ENCODE measurements at regions not wholly inside any gene's neighbourhood (a gene's known extent, or its start where the extent isn't known, plus 50 kb on each side); places are given as distances from the start of the nearest gene placed in this dataset.

DNA sequence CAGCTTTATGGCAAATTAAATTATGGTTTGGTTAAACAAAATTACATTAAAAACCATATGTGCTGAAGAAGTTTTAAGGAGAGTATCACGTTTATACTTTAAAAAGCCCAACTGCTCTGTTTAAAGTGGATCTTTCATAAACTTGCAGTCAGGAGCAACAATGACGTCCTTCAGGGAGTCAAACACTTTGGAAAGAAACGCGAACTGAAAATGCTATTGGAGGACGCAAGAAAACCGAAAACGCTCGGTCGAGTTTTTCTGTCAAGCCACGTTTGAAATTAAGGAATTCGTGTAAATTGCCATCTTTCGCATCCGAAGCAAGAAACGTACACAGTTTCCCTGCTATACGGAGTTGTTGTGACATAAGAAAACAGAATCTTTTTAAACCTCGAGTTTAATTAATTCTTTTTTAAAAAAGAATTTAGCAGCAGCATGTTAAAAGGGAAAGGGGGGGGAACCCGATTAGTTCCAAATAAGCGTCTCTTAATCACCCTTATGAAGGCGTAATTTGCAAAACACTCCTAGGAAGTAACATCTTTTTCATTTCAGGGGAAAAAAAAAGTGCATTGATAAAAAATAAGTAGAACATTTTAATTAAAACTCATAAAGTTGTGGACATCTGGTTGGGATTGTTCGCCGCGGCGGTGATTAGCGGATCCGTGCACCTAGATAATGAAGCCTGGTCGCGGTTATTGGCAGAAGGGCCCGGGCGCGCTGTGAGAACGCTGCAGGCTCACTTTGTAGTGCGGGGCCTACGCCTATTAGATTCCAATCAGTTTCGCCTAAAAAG is 295.4 kb downstream of the TFAP2C start:
- DNase-seq (ENCODE audit: low read depth in 2 of 2), result no peak

DNA sequence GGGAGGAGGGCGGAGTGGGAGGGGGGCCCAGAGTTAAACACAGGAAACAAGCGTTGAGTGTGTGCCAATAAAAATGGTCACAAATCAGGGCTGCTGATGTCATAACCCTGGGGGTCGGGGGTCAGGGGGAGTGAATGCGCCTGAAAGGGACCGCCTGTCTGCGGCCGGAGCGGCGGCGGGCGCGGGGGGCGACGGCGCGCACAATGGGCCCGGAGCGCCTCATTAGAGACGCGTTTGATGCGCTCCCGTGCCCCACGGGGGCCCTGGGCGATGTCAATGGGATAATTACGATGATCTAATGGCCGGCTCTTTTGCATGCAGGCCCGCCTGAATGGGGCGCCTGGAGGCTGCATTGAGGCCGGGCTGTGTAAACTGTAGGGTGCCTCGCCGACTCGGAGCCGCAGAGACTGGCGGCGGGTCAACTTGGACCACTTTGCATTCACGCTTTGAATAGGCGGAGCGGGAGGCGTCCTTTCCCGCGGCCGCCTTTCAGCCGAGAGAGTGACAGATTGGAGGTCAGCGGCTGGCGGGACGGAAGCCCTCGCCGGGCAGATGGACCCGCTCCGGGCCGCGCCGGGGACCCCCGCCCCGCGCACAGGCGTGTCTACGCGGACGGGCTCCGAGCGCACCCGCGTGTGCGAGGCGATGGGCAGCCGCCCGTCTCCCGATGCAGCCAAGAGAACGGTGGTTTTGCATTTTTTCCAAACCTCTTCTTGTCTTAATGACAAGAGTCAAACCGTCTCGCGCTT is 296.1 kb downstream of the TFAP2C start:
- DNase-seq (ENCODE audit: low read depth in 2 of 2), result no peak

DNA sequence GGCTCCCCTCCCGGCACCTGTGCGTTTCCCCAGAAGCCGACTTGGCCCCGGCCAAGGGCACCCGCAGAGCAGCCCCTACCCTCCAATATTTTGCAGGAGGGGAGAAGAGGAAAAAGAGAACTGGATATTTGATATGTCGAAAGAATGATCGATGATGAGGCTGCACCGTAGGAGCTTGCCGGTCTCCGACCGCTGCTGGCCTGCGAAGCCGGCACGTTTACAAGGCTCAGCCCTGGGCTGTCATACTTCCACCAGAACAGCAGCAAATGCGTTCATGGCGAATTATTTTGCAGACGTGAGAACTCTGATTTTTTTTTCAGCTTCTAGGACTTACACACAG is 296.7 kb downstream of the TFAP2C start:
- DNase-seq (ENCODE audit: low read depth in 2 of 2), result no peak

DNA sequence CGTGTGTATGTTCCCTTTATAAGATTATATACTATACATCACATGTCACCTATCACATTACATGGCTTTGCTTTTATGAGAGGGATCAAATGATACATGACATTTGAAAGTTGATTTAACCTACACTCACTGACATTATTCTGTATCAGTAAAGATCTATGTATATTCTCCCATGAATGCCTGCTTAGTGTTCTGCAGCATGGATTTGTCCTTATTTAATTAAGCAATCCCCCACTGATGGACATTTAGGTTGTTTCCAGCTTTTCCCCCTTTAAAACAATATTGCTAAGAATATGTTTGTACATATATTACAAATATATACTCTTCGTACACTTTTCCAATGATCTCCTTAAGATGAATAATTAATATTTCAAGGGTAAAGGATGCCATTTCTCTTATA is 297.4 kb downstream of the TFAP2C start:
- no peak for DNase-seq (ENCODE audit: low read depth in 2 of 2)

DNA sequence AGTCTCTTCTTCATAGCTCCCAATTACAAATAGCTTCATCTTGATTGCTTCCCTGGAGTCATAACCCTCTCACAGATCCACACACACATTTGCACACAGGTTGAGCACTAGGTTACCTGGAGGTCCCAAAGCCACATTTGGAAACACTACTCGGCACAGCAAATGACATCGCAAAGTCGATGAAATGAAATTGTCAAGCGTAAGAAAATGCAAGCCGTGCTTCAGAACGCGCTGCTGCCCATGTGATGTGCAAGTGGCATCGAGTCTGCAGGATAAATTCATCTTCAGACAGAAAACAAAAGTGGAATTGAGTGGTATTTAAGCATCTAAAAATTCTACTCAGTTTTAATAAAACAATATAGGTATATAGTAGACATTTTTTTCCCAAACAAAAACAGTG is 298.0 kb downstream of the TFAP2C start:
- no peak for DNase-seq (ENCODE audit: low read depth in 2 of 2)

DNA sequence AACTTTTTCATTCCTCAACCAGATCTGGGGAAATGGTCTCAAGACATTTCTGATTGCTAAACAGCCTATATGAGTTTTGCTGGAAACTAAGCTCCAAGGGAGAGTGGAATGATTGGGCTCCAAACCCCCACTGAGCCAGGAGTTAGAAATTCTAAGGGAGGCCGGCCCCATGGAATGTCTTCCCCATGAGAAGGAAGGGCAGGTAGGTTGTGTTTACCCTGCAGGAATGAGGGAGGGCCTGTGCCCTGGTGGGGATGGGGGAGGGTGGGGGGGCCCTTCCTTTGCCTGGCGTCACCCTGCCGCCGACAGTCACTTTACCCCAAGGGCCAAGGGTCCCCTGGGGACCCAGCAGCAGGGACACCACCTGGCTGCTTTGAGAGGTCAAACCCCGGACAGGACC is 298.9 kb downstream of the TFAP2C start:
- no peak for DNase-seq (ENCODE audit: low read depth in 2 of 2)

DNA sequence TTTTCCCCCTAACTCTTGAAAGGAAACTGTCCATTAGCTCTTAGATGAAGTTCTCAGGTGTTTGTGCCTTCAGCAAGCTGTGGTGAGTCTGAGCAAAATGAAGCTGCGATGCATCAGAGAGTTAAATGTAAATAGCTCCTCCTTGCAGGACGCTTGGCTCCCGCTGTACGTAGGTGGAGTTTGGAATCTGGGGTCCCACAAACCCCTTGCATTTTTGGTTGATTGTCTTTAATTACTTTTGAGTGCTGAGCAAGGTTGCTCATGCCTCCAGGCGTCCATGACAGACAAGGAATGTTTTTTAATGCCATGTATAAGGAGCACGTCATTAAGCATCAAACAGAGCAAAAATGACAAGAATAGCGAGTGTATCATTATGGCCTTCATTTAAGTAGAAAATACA is 300.5 kb downstream of the TFAP2C start:
- no peak for DNase-seq (ENCODE audit: low read depth in 2 of 2)

DNA sequence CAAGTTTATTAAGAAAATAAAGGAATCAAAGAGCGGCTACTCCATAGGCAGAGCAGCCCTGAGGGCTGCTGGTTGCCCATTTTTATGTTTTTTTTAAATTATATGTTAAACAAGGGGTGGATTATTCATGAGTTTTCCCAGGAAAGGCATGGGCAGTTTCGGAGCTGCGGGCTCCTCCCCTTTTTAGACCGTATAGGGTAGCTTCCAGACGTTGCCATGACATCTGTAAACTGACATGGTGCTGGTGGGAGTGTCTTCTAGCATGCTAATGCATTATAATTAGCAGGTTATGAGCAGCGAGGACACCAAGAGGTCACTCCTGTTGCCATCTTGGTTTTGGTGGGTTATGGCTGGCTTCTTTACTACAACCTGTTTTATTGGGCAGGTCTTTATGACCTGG is 301.8 kb downstream of the TFAP2C start:
- DNase-seq (ENCODE audit: low read depth in 2 of 2), result no peak

DNA sequence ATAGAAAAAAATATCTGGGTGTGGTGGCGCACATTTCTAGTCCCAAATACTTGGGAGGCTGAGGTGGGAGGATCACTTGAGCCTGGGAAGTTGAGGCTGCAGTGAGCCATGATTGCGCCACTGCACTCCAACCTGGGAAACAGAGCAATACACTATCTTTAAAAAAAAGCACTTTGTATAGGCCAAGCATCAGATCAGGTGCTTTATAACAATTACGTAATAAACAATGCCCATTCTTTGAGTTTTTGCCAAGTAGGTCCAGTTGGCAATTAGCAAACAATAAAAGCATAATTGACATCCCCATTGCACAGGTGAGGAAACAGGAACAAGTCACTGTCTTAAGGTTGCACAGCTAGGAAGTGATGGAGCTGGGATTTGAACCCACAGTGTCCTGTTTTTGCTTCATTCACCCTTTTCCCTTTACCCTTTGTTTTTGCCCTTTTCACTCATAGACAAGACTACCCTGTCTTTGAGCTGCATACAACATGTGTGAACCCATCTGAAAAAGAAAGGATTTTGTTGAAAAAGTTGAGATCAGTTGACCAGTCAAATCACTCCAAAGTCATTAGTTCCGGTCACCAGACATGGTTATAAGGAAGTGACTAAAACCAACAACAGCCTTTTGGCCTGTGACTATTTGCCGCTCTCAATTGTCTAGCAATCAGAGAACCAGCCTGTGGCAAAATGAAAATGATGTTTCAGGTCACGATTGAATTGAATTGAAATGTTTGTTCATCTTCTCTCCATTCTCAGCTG is 303.6 kb downstream of the TFAP2C start:
- no peak for DNase-seq (ENCODE audit: low read depth in 2 of 2)

DNA sequence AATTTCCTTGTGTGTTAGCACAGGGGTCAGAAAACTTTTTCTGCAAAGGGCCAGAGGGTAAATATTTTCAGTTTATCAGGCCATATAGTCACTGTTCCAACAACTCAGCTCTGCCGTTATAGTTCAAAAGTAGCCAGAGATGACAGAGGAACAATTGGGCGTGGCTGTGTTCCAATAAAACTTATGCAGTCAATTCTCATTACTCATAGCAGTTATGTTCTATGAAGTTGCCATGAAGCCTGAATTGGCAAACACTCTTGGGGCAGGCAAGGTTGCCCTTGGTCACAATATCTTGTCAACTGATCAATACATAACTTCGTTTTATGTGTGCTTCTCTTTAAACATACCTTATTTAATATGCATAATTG is 304.2 kb downstream of the TFAP2C start:
- no peak for DNase-seq (ENCODE audit: low read depth in 2 of 2)

DNA sequence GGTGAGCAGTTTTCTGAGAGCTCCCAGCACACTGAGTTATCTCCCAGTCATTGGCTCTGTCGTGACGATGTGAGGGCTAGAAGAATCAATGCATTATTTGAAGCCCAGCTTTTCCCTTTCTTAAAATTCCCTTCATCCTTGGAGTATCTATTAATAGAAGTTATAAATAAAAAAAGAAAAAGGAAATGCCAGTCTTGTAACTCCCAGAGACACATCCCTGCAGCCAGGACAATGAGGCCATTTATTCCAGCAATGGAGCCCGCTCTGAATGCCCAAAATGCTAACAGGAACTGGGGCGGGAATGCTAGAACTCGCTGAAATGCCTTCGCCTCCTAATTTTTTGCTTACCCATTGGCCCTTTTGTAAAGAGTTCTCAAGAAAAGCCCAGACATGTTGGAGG is 305.8 kb downstream of the TFAP2C start:
- no peak for DNase-seq (ENCODE audit: low read depth in 2 of 2)

DNA sequence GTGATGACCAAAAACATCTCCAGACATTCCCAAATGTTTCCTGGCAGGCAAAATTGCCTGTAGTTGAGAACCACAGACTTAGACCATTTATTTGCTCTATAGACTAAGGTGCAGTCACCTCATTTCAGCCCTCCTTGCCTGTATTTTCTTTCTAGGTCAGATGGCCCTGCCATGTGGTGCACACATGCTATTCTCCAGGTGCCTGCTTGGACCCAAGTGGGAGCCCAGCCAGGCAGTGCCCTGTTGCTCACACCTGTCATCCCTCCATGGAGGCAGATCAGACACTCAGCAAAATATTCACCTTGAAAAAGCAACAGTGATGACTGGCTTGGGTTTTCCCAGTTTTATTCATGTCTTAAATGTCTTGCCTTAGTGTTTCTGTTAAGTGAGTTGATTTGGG is 311.4 kb downstream of the TFAP2C start:
- no peak for DNase-seq (ENCODE audit: low read depth in 2 of 2)

DNA sequence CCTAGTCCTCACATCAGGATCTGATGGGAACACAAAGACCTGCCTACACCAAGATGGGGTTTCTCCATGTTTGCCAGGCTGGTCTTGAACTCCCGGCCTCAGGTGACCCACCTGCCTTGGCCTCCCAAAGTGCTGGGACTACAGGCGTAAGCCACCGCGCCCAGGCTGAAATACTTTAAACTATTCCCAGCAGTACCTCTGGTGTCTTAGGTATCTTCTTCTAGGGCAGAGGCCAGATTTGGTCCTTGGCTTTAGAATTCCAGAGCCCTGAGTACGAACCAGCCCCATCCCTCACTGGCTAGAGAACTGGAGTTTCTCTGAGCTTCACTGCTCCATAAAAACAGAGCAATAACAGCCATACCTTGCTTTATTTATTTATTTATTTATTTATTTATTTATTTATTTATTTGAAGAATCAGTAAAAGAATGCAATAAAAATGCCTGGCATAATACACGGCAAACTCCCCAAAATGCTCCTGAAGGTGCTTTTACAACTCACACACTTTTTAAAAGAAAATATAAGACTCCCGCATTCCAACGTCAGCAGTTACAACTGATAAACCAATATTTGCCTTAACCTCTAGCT is 312.1 kb downstream of the TFAP2C start:
- no peak for DNase-seq (ENCODE audit: low read depth in 2 of 2)

DNA sequence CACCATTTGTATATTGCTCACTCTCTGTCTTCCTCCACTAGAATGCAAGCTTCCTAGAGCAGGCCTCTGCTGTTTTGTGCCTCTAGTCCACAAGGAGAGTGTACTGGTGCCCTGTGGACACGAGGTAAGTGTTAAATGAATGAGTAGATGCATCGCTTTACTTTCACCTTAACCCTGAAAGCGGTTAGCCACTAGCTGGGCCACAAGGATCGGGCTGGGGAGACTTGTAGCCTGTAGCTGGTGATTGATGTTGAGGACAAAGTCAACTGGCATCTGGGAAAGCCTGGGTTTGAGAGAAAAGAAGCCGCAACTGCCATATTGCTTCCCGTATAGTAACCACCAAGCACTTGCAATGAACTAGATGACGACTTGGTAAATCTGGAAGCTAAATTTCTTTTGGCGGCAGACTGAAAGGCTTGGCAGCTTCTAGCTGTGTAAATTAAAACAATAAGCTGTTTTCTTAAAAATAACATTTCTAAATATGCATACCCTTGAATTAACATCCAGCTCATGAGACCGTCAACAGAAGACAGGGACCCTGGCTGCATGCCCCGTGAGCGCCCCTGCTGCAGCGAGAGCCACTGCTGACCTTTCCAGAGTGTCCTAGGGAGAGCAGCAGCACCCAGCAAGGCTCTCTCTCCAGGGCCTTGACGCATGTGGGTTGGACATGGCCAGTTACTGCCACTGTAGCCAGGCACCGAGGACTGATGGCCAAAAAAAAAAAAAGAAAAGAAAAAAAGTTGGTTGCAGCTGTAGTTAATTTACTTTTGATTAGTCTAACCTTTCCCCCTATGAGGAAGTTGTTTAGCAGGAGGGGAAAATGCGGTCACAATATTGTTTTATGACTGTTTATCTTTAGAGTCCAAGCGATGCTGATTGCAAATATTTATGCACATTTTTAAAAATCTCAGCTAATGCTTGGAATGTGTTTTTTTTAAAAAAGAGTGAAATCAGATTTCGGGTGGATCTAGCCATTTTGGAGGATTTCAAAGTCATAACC is 315.1 kb downstream of the TFAP2C start:
- DNase-seq (ENCODE audit: low read depth in 2 of 2), result no peak

DNA sequence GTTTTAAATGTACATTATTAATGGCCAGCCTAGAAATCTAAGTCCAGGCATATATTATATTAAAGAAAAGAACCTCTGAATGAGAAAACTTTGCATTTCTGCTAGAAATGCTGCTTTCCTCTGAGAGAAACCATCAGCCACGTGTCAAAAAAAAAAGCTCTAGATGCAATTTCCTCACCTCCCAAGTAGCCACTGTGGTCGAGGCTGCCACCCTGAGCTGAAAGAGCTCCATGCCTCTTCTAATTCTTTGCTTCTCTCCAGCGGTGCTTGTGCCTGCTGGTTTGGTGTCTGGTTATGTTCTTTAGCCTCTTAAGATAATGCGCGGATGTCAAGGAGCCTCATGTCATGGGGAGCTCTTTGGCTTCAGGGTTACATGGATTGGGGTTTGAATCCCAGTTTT is 316.0 kb downstream of the TFAP2C start:
- DNase-seq (ENCODE audit: low read depth in 2 of 2), result no peak

DNA sequence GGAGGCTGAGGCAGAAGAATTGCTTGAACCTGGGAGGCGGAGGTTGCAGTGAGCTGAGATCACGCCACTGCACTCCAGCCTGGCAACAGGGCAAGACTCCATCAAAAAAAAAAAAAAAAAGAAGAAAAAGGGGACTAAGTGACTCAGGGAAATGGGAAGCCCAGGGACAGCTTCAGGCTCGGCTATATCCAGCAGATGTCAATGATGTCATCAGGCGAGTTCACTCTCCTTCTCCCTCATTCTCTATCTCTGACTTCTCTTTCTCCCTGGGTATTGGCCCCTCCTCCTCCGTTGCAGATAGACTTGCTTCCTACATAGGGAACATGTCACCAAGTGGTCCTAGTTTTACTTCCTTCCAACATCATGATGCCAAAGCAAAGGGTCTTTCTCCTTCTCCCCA is 316.8 kb downstream of the TFAP2C start:
- DNase-seq (ENCODE audit: low read depth in 2 of 2), result no peak

DNA sequence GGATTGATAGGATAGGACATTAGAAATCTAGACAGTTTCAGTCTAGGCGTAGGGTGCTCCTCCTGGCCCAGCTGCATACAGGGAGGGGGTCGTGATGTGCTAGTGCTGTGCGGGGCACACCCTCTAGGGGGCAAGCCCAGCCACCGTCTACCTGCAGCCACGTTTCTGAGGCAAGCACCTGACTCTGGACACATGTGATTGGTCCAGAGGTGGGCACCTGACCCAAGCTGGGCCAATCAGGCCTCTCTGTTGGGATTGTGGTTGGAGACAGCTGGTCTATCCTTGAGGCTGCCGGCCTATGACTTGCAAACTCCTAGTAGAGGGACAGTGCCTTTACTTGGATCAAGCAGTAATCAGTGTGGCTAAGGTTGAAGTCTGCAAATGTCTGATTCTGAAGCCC is 317.1 kb downstream of the BMP7 start:
- no peak for DNase-seq (ENCODE audit: low read depth in 2 of 2)

DNA sequence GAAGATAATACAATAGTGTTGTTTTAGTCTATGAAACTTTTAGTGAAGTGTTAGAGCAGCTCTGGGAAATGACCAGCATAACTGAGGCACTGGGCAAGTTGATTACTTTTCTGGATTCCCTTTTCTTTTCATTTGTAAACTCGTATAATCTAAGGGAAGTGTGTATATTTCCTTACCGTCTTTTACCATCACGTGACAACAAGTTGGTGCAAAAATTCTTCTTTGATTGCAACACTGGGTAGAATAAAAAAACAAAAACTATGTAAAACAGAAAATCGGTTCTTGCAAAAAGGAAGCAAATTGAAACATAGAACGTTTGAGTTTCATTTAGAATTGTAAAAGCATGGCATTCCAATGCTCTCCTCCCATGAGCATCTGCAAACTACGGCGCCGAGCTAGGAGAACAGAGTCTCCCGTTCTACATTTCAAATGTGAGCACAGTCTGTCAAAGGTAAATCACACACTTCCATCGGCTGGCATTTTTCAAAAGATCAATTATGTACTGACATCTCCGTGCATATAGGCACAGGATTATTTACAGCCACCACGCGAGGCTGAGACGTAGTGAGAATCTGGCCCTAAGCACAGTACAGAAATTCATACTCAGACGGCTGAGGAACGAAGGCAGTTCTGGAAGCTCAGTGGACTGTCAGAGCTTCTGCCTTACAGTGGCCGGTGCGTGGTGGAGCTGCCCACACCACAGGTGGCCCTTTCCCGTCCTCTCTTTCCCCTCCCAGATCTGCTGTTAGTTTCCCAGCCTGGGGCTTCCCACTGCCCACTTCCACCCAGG is 314.0 kb downstream of the BMP7 start:
- DNase-seq (ENCODE audit: low read depth in 2 of 2), result no peak

DNA sequence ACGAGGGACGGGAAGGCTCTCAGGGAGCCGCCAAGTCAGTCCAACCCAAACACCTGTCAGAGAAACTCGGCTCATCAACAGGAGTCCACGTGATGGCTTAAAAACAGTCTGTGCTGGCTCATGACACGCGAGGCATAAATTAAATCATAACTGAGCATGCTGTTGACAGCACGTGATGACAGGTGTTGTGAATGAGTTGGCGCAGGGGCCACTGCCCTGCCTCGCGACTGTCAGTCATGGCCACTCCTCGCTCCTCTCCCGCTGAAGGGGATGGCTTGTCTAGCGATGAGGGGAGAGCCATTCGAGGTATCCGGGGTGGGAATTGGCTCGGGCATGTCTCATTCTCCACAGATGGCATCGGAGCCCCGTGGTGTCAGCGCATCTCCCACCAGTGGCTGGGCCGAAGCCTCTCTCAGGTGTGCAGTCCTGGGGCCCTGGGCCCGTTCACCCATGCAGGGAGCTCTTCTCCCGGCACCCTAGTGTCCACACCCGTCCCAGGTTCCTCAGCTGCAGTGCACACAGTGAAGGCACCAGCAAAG is 313.3 kb downstream of the BMP7 start:
- no peak for DNase-seq (ENCODE audit: low read depth in 2 of 2)

DNA sequence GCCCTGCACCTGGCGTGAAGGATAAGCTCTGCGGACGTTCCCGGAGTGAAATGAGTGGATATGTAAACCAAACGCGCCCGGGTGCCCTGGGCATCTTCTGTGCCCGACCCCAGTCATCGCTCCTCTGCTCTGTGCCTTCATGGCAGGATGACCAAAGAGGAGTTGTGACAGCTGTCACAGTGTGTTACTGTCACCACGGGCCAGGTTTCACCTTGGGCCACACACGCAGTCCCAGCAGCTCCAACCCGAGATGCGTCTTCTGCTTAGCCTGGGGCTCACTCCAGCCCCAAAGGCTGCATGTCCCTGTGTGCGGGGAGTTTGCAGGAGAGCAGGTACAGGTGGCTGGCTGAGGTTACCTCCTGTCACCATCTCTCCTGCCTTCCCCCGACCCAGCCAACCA is 311.6 kb downstream of the BMP7 start:
- DNase-seq (ENCODE audit: low read depth in 2 of 2), result no peak

All from lung microvascular endothelial cell (primary cell).